AG04450 (cell line): ENCODE measurements at regions not wholly inside any gene's neighbourhood (a gene's known extent, or its start where the extent isn't known, plus 50 kb on each side); places are given as distances from the start of the nearest gene placed in this dataset.

ENCODE experiments used
- CTCF ChIA-PET: fragments of 300-600, 350-600 bp; formaldehyde crosslinking; extraction: SDS; loops from one replicate; lab custom pipeline; 2022; ENCODE audit warnings: antibody characterized with exemption, inconsistent platforms; lab: Charles Lee
- POLR2A ChIA-PET: fragments of 350-600 bp; formaldehyde crosslinking; extraction: SDS; loops from one replicate; lab custom pipeline; 2021; ENCODE audit warnings: antibody characterized with exemption, inconsistent platforms; lab: Yijun Ruan, JAX
- DNase-seq: peaks from one replicate; pipeline ENCODE4 v3.0.0-alpha.2; 2011; ENCODE audit warnings: low read depth, low spot score
- H3K27ac ChIP-seq: one replicate; pipeline ENCODE4 v1.5.1; 2012; ENCODE audit warnings: low read depth, low read length, control low read depth
- H3K27me3 ChIP-seq: one replicate; pipeline ENCODE4 v1.6.0; 2012; ENCODE audit warnings: low read length; ENCODE audit not compliant: control insufficient read depth, insufficient read depth
- H3K4me3 ChIP-seq: 2 replicates; pipeline ENCODE4 v1.5.1; 2011; ENCODE audit warnings: mild to moderate bottlenecking, low read depth, low read length, control low read depth
- H3K9me3 ChIP-seq: 2 replicates; pipeline ENCODE4 v1.5.1; 2012; ENCODE audit warnings: low read length; ENCODE audit not compliant: control insufficient read depth, insufficient read depth
- TF ChIP-seq, protein P1 (sequence below): IDR thresholded peaks from 2 replicates; pipeline ENCODE4 v1.5.1; 2011; ENCODE audit warnings: low read depth, low read length, control low read depth, inconsistent platforms

- no peaks in the 10 kb centered on the region for H3K9me3 ChIP-seq
- no peak for DNase-seq
- H3K4me3 ChIP-seq = no peak overlapping the region
- no peak overlapping the region for H3K27ac ChIP-seq
- ChIA-PET CTCF (no interaction called here), POLR2A (no interaction called here)
- H3K27me3 ChIP-seq = no peaks in the 10 kb centered on the region
- TF ChIP-seq, protein P1, sequence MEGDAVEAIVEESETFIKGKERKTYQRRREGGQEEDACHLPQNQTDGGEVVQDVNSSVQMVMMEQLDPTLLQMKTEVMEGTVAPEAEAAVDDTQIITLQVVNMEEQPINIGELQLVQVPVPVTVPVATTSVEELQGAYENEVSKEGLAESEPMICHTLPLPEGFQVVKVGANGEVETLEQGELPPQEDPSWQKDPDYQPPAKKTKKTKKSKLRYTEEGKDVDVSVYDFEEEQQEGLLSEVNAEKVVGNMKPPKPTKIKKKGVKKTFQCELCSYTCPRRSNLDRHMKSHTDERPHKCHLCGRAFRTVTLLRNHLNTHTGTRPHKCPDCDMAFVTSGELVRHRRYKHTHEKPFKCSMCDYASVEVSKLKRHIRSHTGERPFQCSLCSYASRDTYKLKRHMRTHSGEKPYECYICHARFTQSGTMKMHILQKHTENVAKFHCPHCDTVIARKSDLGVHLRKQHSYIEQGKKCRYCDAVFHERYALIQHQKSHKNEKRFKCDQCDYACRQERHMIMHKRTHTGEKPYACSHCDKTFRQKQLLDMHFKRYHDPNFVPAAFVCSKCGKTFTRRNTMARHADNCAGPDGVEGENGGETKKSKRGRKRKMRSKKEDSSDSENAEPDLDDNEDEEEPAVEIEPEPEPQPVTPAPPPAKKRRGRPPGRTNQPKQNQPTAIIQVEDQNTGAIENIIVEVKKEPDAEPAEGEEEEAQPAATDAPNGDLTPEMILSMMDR = no peak
Observed at GRCh38 chr3:116601206-116601605, 108.4 kb upstream of the TUSC7 start.

- DNase-seq = no peak
- ChIA-PET POLR2A (no interaction called here), CTCF (interaction anchor here (1.3 kb wide), 1 partner anchor 8 kb away, joined by 6 read pairs; no protein-coding TSS in a partner anchor)
- Histone ChIP-seq H3K27ac (no peak overlapping the region), H3K27me3 (no peaks in the 10 kb centered on the region), H3K4me3 (no peak overlapping the region), H3K9me3 (peaks cover 5% of the 10 kb centered on the region)
- TF ChIP-seq, protein P1 = no peak
Observed at GRCh38 chr3:116607205-116607604, 102.4 kb upstream of the TUSC7 start.

GRCh38 chr3:116610124-116610523 lies 99.5 kb upstream of the TUSC7 start:
- DNase-seq = no peak
- CTCF ChIA-PET = no interaction called here

GRCh38 chr3:116614795-116615362 lies 94.7 kb upstream of the TUSC7 start:
- ChIA-PET POLR2A (no interaction called here), CTCF (interaction anchor here (1.3 to 2.1 kb wide), 6 partner anchors 8 to 135 kb away, joined by 3 to 6 read pairs (median 5); no protein-coding TSS in a partner anchor)
- no peaks in the 10 kb centered on the region for H3K27me3 ChIP-seq
- no peaks in the 10 kb centered on the region for H3K9me3 ChIP-seq
- no peak for DNase-seq
- no peak overlapping the region for H3K27ac ChIP-seq
- TF ChIP-seq, protein P1 = peak; percentile 26; the same call in 1 of the 2 replicates
- H3K4me3 ChIP-seq = no peak overlapping the region

More at GRCh38 chr3:116610124-116610523, 99.5 kb upstream of the TUSC7 start:
- Histone ChIP-seq H3K4me3 (no peak overlapping the region), H3K27me3 (no peaks in the 10 kb centered on the region), H3K27ac (no peak overlapping the region), H3K9me3 (peaks cover 5% of the 10 kb centered on the region)
- POLR2A ChIA-PET = no interaction called here
- TF ChIP-seq, protein P1 = no peak

GRCh38 chr3:116618138-116618537 lies 91.4 kb upstream of the TUSC7 start:
- Histone ChIP-seq H3K27ac (no peak overlapping the region), H3K4me3 (no peak overlapping the region), H3K9me3 (no peaks in the 10 kb centered on the region), H3K27me3 (no peaks in the 10 kb centered on the region)
- ChIA-PET POLR2A (no interaction called here), CTCF (no interaction called here)
- TF ChIP-seq, protein P1 = no peak
- no peak for DNase-seq
